Dedifferentiated amniotic fluid mesenchymal stem cell (primary cell): ENCODE measurements at regions not wholly inside any gene's neighbourhood (a gene's known extent, or its start where the extent isn't known, plus 50 kb on each side); places are given as distances from the start of the nearest gene placed in this dataset.
"Not testable (repeated sequence)": the region's sequence is repeated elsewhere in the genome, so short reads cannot be mapped to it uniquely, and the experiment has no call there.

Source experiments
- DNase-seq: peaks from one replicate; pipeline ENCODE4 v3.0.0-alpha.2; 2016; ENCODE audit errors: extremely low spot score

DNA sequence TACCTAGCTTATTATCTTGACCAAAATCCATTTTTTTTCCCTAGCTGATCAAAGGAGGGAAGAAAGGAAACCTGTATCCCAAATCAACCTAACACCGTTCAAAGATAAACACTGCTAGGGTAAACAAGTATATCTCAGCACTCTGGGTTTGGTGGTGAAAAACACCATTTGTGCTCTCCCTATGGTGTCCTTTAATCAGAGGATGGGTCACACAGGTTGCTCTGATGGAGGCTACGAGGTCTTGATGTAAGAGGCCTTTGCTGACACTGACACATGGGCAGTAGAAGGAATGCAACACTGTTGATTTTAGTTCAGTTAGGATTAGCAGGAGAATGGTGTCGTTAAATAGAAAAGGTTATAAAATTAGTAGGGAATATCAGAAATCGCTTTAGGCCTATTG is 179.3 kb downstream of the HDGFL1 start:
- DNase-seq: no peak

DNA sequence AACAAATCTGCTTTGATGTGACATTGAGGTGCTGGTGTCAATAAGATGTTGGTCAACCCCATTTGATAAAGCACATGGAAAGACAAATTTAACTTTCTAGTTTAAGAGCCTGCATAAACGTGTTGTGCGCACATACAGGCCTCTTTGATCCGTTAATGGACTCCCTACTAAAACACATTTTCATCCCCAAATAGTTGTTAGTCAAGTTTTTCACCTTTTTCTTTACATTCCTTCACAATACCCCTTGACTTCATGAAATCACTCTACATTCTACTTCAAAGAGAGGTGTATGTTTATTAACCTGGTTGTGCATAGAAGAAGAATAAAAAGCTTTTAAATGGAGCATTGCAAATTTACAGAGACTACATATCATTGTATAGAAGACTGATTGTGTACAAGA is 180.3 kb downstream of the HDGFL1 start:
- no peak for DNase-seq

DNA sequence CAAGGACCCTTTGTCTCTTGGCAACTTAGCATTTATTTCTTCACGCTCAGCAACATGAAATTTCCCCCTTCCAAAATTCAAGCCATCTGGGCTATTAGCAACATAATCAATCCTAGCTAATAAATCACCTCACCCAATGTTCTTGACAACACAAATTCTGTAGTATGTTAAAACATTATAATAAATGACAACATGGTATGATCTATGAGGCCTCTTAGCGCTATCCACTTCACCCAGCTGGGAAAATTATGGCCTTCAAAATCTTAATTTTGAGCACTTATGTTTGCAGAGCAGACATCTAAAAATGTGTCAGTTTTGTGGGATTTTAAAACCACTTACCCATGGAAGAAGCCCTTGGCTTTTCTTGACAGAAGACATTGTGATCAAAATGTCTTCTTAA is 181.9 kb downstream of the HDGFL1 start:
- DNase-seq: no peak

DNA sequence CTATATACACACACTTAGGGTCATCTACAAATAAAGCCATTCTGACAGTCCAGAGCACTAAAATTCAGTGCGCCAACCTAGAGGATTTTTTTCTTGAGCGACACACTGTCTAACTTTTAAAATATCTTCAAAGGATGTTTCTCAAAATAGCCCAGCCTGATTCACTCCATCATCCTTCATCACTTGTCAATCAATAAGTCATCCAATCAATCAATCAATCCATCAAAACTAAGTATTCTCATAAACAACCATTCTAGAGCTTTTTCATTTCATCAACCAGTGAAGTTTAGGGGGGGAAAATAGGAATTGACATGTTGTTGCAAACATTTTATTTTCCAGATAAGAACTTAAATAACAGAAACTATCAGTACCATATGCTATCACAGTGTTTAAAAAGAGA is 183.2 kb downstream of the HDGFL1 start:
- no peak for DNase-seq

DNA sequence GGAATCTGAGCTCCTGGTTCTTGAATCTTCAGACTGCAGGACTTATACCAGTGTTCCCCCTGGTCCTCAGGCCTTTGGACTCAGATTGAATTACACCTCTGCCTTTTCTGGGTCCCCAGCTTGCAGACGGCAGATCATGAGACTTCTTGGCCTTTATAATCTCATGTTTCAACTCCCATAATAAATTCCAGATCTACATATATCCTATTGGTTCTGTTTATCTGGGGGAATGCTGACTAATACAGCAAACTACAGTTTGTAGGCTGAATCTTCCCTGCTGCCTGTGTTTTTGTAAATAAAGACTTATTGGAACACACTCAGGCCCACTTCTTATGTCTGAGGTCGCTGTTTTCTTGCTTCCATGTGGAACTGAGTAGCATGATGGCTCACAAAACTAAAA is 184.7 kb downstream of the HDGFL1 start:
- DNase-seq: no peak

DNA sequence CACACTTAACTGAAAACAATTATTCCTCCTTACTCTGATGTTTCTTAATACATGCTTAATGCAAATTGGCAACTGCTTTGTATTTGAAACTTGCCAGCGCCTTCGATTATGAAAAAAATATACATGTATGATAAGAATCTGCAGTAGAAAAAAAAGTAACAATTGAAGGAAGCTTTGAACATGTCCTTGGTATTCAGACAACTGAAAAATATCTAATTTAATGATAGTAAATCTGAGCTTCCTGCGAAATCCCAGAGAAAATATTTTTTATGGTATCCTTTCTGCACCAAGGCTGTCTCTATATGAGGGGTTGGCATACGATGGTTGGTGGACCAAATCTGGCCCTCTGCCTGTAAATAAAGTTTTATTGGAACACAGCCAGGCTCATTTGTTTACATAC is 186.2 kb downstream of the HDGFL1 start:
- DNase-seq: no peak

DNA sequence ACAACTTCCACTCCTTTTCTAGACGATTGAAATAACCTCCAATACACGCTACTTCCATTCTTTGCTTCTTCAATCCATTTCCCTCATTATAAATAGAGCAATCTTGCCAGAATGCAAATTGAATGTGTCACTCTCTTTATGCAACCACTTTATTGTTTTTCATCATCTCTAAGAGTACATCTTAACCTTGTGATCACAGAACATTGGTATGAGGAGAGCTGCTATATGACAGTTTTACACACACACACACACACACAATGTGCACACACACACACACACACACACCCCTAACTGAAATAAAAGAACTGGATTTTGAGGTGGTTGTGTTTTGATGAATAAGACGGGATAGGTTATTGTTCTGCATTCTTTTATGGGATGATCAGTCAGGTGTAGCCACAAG is 187.0 kb downstream of the HDGFL1 start:
- DNase-seq: peak; percentile 22

DNA sequence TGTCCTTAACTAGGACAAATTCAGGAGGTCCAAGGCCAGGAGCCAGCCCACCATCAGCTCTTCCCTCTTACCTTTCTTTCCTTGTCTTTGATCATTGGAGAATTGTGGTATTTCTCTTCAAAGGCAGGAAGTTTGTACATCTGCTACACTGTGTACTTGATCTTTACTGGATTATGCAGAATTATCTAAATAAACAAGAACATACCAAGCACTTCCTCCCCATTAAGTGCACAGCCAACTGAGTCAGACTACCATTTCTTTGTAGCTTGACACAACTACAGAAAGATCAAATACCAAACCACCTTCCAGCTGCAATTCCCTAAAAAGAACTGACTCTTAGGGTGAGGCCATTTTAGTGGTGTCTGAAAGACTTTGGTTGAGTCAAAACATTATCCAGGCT is 195.1 kb downstream of the HDGFL1 start:
- no peak for DNase-seq

DNA sequence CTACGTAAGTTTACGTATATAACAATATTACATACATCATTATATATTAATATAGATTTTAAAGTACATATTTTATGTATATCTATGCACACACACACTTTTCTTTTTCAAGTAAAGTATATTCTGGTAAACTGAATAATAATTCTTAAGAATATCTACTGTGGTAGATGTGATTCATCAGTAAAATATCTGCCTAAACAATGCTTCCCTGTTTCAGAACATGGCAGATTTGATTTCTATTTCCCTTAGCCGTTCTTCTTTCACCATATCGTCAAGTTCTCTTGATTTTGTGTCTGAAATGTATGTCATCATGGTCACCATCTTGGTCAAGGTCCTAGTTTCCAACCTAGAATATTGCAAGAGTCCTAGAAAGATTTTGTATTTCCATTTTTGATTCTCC is 195.6 kb downstream of the HDGFL1 start:
- DNase-seq: no peak

DNA sequence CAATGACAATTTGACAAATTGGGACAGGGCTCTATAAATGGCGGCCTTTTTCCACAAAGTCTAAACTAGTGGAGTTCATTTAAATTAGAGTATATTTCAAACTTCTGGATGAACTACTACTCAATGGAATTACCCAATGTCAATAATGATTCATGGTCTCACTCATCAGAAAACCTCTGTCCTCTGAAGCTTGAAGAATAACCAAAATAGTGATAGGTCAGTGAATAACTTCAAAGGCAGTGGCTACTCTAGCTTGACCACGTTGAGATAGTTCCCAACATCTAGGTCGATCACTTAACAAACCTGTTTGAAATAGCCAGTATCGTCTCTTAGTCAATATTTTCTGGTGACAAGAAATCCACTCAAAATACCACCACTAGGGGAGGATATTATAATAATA is 197.6 kb downstream of the HDGFL1 start:
- no peak for DNase-seq

DNA sequence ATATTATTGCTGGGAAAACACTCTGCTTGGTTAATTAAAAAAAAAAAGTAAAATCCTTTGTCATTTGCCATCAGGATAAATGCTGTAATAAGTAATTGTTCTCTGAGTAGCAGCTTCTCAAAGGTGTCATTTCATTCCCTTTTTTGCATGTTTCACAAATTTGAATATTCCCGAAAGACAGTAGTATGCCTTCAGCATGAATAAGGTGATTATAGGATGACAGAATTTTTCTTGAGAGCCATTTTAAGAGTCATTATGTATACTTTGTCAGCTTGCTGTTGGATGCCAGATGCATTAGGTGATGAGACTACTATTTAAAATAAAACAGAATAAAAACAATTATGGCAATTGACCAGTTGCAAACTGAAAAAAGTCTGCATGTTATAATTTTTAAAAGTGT is 200.7 kb downstream of the HDGFL1 start:
- no peak for DNase-seq

DNA sequence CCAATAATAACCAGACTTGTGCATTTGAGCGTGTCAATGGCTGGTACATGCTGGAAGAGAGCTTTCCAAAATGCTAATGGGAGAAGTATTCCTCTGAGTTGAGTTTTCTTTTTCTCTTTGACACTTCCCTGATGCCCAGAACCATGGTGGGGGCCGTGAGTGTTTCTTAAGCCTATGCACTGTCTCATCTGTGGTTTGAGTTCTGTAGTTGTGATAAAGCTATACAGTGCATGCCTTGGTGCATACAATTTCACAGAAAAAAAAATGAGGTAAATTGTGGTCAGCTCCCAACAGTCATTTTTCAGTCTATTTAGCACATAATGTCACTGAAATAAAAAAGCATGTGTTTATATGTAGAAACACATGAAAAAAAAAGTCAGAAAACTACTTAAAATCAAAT is 204.8 kb downstream of the HDGFL1 start:
- no peak for DNase-seq

DNA sequence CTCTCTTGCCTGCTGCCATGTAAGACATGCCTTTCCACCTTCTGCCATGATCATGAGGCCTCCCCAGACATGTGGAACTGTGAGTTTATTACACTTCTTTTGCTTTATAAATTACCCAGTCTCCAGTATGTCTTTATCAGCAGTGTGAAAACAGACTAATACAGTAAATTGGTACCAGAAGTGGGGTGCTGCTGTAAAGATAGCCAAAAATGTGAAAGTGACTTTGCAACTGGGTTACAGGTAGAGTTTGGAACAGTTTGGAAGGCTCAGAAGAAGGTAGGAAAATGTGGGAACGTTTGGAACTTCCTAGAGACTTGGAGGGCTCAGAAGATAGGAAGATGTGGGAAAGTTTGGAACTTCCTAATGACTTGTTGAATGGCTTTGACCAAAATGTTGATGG is 209.1 kb downstream of the HDGFL1 start:
- not testable (repeated sequence) for DNase-seq

DNA sequence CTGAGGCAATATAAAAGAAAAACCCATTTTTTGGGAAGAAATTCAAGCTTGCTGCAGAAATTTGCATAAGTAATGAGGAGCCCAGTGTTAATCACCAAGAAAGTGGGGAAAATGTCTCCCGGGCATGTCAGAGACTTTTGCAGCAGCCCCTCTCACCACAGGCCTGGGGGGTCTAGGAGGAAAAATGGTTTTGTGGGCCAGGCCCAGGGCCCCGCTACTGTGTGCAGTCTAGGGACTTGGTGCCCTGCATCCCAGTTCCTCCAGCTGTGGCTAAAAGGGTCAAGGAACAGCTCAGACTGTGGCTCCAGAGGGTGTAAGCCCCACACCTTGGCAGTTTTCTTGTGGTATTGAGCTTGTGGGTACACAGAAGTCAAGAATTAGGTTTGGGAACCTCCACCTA is 209.7 kb downstream of the HDGFL1 start:
- no peak for DNase-seq

DNA sequence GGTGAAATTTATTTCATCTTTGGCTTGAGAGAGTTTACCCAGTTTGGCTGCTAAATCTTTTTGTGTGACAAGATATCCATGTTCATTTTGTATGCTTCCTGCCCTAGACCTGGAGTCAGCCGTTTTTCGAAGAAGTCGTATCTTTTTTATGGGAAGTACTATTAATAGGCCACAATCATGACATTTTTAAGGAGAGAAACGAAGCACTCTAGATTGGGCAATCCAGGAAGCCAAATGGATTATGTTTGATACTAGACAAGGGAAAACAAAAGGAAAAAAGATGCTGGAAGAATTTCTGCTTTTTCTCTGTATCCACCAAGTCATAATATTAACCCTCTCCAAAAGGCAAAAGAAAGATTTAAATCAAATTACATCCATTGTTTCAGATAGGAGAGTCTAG is 214.6 kb downstream of the HDGFL1 start:
- no peak for DNase-seq

DNA sequence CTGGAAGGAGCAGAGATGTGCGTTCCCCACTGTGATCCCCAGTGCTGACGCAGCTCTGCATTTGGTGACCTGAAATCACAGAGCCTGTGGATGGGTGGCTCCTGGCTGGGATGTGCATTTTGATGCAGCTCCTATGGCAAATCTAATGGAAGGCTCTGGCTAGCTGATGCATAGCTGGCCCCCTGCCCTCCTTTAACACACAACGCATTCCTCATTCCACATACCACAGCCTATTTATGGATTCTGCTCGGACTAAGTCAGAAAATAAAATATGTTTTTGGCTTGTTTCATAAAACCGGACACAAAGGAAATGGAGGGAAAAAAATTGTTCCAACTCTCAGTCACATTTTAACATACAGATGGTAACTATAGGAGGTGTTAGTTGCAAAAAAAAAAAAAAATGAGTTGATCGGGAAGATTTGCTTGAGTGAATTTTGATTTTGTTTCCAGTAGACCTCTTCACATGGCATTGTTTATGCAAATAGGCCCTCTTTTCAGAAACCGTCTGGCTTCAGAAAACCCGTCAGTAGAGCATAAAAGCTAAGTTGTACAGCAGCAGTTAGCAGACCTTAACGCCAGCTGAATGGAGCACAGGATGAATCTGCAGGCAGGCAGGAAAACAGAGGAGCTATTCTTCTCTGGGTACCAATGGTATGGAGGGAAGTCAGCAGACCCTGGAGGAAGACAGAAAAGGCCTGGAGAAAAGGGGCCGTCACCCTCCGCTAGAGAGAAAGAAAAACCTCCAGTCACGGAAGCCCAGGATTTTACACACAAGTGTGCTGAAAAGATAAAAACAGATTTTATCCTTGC is 215.4 kb downstream of the HDGFL1 start:
- DNase-seq: no peak

DNA sequence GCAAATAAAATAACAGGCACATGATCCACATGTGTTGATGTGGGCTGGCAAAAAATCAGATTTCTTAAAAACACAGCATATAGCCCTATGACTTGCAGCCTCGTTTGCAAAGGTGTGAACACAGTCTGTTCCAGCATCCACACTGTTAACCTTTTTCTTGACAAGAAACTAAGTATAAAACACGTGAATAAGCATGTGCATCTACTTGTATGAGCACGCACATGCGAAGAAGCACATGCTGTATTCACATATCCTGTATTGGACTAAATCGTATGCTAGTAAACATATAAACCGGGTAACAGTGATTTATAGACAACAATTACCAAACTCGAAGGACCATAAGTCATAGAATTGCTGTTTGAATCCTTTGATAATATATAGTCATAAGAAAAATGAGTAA is 218.7 kb downstream of the HDGFL1 start:
- no peak for DNase-seq

DNA sequence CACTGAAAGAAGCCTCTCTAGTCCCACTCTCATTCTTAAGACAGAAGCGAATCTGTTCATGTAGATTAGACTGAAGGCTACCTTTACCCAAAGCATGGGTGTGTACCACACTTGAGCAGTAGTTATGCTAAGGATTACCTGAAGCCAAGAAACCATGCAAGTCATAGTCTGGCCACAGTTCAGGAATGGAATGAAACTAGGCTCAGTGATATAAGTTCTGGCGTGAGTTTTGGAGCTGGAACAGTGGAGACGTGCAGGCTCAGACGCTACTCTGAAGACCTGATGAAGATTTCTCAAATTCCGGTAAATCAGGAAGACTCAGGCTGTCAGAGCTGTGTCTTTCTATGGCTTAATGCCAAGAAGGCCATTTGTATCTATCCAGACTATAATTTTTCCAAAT is 219.9 kb downstream of the HDGFL1 start:
- no peak for DNase-seq

DNA sequence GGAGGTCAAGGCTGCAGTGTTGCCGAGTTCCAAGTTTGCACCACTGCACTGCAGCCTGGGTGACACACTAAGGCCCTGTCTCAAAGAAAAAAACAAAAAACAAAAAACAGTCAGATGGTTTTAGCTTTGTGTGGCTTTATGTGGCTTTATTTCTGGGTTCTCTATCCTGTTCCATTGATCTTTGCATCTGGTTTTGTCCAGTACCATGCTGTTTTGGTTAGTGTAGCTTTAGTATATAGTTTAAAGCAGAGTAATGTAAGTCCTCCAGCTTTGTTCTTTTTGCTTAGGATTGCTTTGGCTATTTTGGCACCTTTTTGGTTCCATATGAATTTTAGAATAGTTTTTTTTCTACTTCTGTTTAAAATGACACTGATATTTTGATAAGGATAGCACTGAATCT is 225.5 kb downstream of the HDGFL1 start:
- DNase-seq: no peak

DNA sequence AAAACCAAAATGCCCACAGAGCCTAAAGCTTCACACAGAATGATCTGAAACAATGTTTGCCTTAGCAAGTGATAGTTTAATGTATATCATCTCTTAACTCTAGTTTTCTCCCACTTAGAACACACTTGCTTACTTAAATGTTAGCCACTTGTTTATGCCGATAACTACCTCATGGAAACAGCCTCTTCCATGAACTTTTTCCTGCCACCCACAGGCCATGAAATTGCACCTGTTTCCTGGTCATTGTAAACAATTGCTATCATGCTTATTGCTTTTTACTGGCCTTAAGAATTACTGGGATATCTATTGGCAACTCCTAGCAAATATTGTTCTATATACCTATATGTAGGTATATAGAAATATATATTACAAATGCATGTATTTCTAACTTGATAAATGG is 231.1 kb downstream of the HDGFL1 start:
- DNase-seq: no peak

DNA sequence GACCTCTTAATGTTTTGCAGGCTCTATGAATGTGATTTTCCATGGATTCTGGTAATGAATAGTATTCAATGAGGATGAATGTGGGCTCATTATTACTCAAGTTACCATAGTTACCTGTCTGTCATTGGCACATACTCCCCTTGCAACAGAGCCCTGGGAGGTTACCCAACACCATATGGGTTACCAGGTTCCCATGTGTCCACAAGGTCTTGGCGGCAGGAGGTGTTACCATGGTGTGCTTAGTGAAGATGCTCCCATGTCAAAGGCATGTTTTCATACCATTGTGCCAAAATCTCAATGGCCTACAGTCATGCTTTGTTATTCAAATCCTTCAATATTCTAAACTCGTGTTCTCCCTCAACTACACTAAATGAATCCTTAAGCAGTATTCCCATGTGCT is 232.5 kb downstream of the HDGFL1 start:
- DNase-seq: no peak

DNA sequence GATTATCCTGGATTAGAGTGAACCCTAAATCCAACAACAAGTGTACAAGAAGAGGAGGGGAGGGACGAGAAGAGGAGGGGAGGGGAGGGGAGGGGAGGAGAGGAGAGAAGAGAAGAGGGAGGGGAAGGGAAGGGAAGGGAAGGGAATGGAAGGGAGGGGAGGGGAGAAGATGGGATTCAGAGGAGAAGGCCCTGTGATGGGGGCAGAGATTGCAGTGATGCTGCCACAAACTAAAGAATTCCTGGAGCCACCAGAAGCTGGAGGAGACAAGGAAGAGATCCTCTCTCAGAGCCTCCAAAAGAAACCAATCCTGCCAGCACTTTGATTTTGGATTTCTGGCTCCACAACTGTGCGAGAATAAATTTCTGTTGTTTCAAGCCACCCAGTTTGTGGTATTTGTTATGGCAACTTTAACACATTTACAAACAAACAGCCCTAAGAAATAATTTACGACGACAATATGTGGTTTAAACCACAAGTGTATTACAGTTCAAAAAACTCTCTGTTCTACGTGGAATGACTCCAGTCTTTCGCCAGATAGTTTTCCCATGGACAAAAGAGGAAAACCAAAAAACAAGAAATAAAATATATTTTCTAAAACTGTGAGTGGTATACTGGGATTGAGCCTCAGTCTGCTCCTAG is 235.4 kb downstream of the HDGFL1 start:
- DNase-seq: no peak

DNA sequence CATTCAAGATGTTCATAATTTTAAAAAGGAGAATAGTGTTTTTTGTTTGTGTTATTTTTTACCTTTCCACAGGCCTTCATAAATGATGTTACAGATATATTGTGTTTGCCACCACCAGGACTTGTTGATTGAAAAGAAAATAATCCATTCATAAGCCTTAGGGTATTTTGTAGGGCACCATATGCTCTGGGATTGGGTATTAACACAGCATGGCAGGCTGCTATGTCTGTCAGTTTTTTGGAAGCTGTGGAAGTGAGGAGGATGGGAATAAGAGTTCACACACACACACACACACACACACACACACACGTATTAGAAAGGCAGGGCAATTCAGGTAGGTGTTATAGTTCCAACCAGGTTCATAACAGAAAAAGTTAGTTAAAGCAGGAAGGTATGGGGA is 237.9 kb downstream of the HDGFL1 start:
- DNase-seq: no peak

DNA sequence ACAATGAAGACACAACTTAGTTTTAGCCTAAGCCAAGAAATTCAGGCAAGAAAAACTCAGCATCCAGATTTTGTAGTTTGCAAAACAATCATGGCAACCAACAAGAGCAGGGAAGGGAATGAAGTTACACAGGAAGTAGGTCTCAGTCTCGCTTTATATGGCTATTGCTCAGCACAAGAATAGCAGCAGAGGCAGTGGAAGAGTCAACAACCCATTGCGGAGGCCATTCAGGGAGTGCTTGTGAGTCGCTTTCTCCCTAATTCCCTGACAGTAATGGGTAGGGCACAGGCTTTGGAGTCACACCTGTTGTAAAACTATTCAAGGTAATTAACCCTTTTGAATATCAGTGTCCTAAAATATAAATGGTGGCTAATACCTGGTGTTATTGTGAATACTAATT is 238.5 kb downstream of the HDGFL1 start:
- DNase-seq: no peak
